K562 (cell line): ENCODE measurements at regions not wholly inside any gene's neighbourhood (a gene's known extent, or its start where the extent isn't known, plus 50 kb on each side); places are given as distances from the start of the nearest gene placed in this dataset.

Source experiments
- ATAC-seq: fragments of 200-7000 bp; cut with Tn5 transposase; 3 replicates; pipeline ENCODE4 v1.9.1; 2020; ENCODE audit warnings: moderate library complexity
- BruUV-seq: library from RNA; stranded (reverse); fragments of 400-500 nt; replicated peaks from 2 replicates; lab custom pipeline; 2021; lab: Mats Ljungman, UMichigan
- CTCF ChIA-PET: fragments of 300-600 bp; formaldehyde crosslinking; extraction: SDS; loops from one replicate; lab custom pipeline; 2021; ENCODE audit warnings: low intra/inter-chr PET ratio; lab: Yijun Ruan, JAX
- POLR2A ChIA-PET: fragments of 300-600, 350-650 bp; sonication (Branson Sonifier 250); formaldehyde crosslinking; extraction: SDS; loops from one replicate; lab custom pipeline; 2021; ENCODE audit warnings: antibody characterized with exemption, inconsistent platforms; lab: Yijun Ruan, JAX
- DNase-seq, 4 experiments: peaks; one replicate each; pipeline versions ENCODE4 v3.0.0 to v3.0.0-alpha.2; 2011 to 2018; ENCODE audit warnings: low spot score in 3 of 4, mixed read lengths in 3 of 4; ENCODE audit errors: extremely low read depth in 1 of 4
- FAIRE-seq: peaks from 2 replicates; lab custom pipeline; 2011; peaks lifted over from hg19 to GRCh38; lab: Jason Lieb, UNC
- H2AFZ ChIP-seq: 2 replicates; pipeline ENCODE4 v1.6.0; 2011; ENCODE audit warnings: low read depth, low read length, control low read depth, inconsistent platforms
- H3K27ac ChIP-seq: fragments of 200-600 bp; 3 replicates; pipeline ENCODE4 v1.8.0; 2011; ENCODE audit warnings: low read depth, mild to moderate bottlenecking, control low read depth, inconsistent platforms, low read length, moderate library complexity, mixed read lengths; ENCODE audit errors: extremely low read depth
- H3K27me3 ChIP-seq, 2 experiments: fragments of 300-600 bp in 1 of 2; 2 replicates in 1 of 2; 3 replicates in 1 of 2; pipeline versions ENCODE4 v1.6.0 to v1.8.0; 2011; ENCODE audit warnings: inconsistent platforms in 2 of 2, low read length in 2 of 2, mild to moderate bottlenecking in 1 of 2, mixed read lengths in 1 of 2, moderate library complexity in 1 of 2; ENCODE audit not compliant: control insufficient read depth in 2 of 2, insufficient read depth in 2 of 2
- H3K36me3 ChIP-seq: fragments of 300-600 bp; 3 replicates; pipeline ENCODE4 v1.8.0; 2011; ENCODE audit warnings: mild to moderate bottlenecking, low read length, inconsistent platforms; ENCODE audit not compliant: control insufficient read depth, insufficient read depth
- H3K4me1 ChIP-seq, 2 experiments: fragments of 200-600 bp in 1 of 2; replicated peaks in 1 of 2; 2 replicates in 1 of 2; 3 replicates in 1 of 2; pipeline versions ENCODE4 v1.5.1 to v1.8.0; 2011; ENCODE audit warnings: inconsistent platforms in 2 of 2, low read length in 2 of 2, mild to moderate bottlenecking in 1 of 2, mixed read lengths in 1 of 2, moderate library complexity in 1 of 2; ENCODE audit not compliant: control insufficient read depth in 2 of 2, insufficient read depth in 2 of 2
- H3K4me2 ChIP-seq: 2 replicates; pipeline ENCODE4 v1.6.1; 2011; ENCODE audit warnings: low read length, control low read depth, inconsistent platforms, mixed read lengths; ENCODE audit not compliant: insufficient read depth
- H3K4me3 ChIP-seq: fragments of 200-600 bp; sonication (generic), shearing (Covaris generic); 2 replicates; pipeline ENCODE4 v1.5.1; 2016; ENCODE audit warnings: control low read depth, inconsistent platforms
- H3K79me2 ChIP-seq: fragments of 200-600 bp; 3 replicates; pipeline ENCODE4 v1.8.0; 2011; ENCODE audit warnings: low read length, inconsistent platforms; ENCODE audit not compliant: control insufficient read depth, insufficient read depth
- H3K9ac ChIP-seq, 2 experiments: 2 replicates each; pipeline versions ENCODE4 v1.6.0 to v1.6.1; 2011; ENCODE audit warnings: low read depth in 2 of 2, low read length in 2 of 2, control low read depth in 1 of 2, inconsistent platforms in 1 of 2, mild to moderate bottlenecking in 1 of 2, mixed read lengths in 1 of 2; ENCODE audit not compliant: insufficient read depth in 1 of 2
- H3K9me1 ChIP-seq: one replicate; pipeline ENCODE4 v1.6.0; 2011; ENCODE audit warnings: inconsistent platforms, mild to moderate bottlenecking, low read length, moderate library complexity; ENCODE audit not compliant: control insufficient read depth, insufficient read depth
- H3K9me3 ChIP-seq: replicated peaks from 2 replicates; pipeline ENCODE4 v1.5.1; 2011; ENCODE audit warnings: low read depth, low read length, inconsistent platforms; ENCODE audit not compliant: control insufficient read depth, insufficient read depth
- H4K20me1 ChIP-seq: replicated peaks from 2 replicates; pipeline ENCODE4 v1.6.1; 2011; ENCODE audit warnings: low read length, inconsistent platforms, mixed read lengths; ENCODE audit not compliant: control insufficient read depth, insufficient read depth
- FOXA3 ChIP-seq, 2 experiments: fragments of 450-650 bp in 1 of 2; sonication (generic) in 1 of 2; formaldehyde crosslinking; IDR thresholded peaks in 1 of 2; conservative IDR thresholded peaks in 1 of 2; 2 replicates each; pipeline versions ENCODE4 v1.4.0 to v1.8.0; 2020 to 2022; ENCODE audit warnings: mild to moderate bottlenecking in 2 of 2, missing genetic modification reagents in 1 of 2
- FOXJ3 ChIP-seq: sonication (generic); formaldehyde crosslinking; IDR thresholded peaks from 2 replicates; pipeline ENCODE4 v1.4.0; 2020; ENCODE audit warnings: mild to moderate bottlenecking, missing genetic modification reagents
- GABPB1 ChIP-seq: sonication (generic); formaldehyde crosslinking; IDR thresholded peaks from 2 replicates; pipeline ENCODE4 v1.8.0; 2022; ENCODE audit warnings: mild to moderate bottlenecking, missing genetic modification reagents
- HEY1 ChIP-seq: fragments of 250-450 bp; sonication (Bioruptor Pico); IDR thresholded peaks from 2 replicates; pipeline ENCODE4 v1.5.0; 2020; ENCODE audit warnings: mild to moderate bottlenecking, moderate library complexity, borderline replicate concordance
- KLF6 ChIP-seq: fragments of 250-450 bp; sonication (Bioruptor Pico); IDR thresholded peaks from 2 replicates; pipeline ENCODE4 v1.4.0; 2020; ENCODE audit warnings: mild to moderate bottlenecking, moderate library complexity, borderline replicate concordance
- MEF2A ChIP-seq: IDR thresholded peaks from 2 replicates; pipeline ENCODE4 v1.6.1; 2011; ENCODE audit warnings: low read depth, mild to moderate bottlenecking, low read length, moderate library complexity; ENCODE audit not compliant: control insufficient read depth
- MEIS2 ChIP-seq: fragments of 450-650 bp; IDR thresholded peaks from 2 replicates; pipeline ENCODE4 v1.6.1; 2014; ENCODE audit warnings: mild to moderate bottlenecking; ENCODE audit not compliant: partially characterized antibody
- PHF8 ChIP-seq: fragments of 200-600 bp; sonication (generic); IDR thresholded peaks from 2 replicates; pipeline ENCODE4 v1.6.1; 2012; ENCODE audit warnings: mixed run types, mild to moderate bottlenecking, inconsistent platforms, low read length, moderate library complexity, borderline replicate concordance
- SMAD1 ChIP-seq: fragments of 150-350 bp; IDR thresholded peaks from 2 replicates; pipeline ENCODE4 v1.6.1; 2014; ENCODE audit warnings: low read length, low read depth; ENCODE audit not compliant: partially characterized antibody
- SP1 ChIP-seq: sonication (generic); formaldehyde crosslinking; IDR thresholded peaks from 2 replicates; pipeline ENCODE4 v1.8.1; 2022; ENCODE audit warnings: mild to moderate bottlenecking, missing genetic modification reagents
- YBX1 ChIP-seq: fragments of 450-650 bp; IDR thresholded peaks from 2 replicates; pipeline ENCODE4 v1.7.1; 2016; ENCODE audit warnings: mild to moderate bottlenecking
- ZNF551 ChIP-seq: fragments of 250-450 bp; sonication (Bioruptor Pico); IDR thresholded peaks from 2 replicates; pipeline ENCODE4 v1.5.0; 2021; ENCODE audit warnings: mild to moderate bottlenecking, moderate library complexity
- WGBS: fragments of 100-300 bp; shearing (Covaris generic); methylation state at CpG from one replicate; pipeline ENCODE4 v1.1.6; 2016; ENCODE audit warnings: low coverage, mixed read lengths; ENCODE audit not compliant: insufficient coverage; ENCODE audit errors: missing lambda C conversion rate; 5-methylcytosine and 5-hydroxymethylcytosine counted together
- in situ Hi-C: fragments of 300-500 bp; cut with MboI; formaldehyde crosslinking; loops from 4 replicates; pipeline ENCODE4 v1.15.0; 2018; ENCODE audit warnings: inconsistent platforms, mixed read lengths
- intact Hi-C: fragments of 100-400 bp; cut with micrococcal nuclease; formaldehyde crosslinking; loops from 2 replicates; pipeline ENCODE4 v1.14.2; 2022
- TF ChIP-seq, protein P1 (sequence below): fragments of 450-650 bp; formaldehyde crosslinking; IDR thresholded peaks from 2 replicates; pipeline ENCODE4 v1.4.0; 2020; ENCODE audit warnings: mild to moderate bottlenecking, moderate library complexity
- TF ChIP-seq, protein P2 (sequence below): conservative IDR thresholded peaks from 2 replicates; pipeline ENCODE4 v1.6.1; 2011; ENCODE audit warnings: low read depth, mild to moderate bottlenecking, low read length; ENCODE audit not compliant: control insufficient read depth
- TF ChIP-seq, protein P3 (sequence below): sonication (generic); formaldehyde crosslinking; IDR thresholded peaks from 2 replicates; pipeline ENCODE4 v1.8.0; 2023; ENCODE audit warnings: mild to moderate bottlenecking, missing genetic modification reagents
- TF ChIP-seq, protein P4 (sequence below): sonication (generic); formaldehyde crosslinking; IDR thresholded peaks from 2 replicates; pipeline ENCODE4 v1.8.0; 2022; ENCODE audit warnings: mild to moderate bottlenecking, missing genetic modification reagents

DNA sequence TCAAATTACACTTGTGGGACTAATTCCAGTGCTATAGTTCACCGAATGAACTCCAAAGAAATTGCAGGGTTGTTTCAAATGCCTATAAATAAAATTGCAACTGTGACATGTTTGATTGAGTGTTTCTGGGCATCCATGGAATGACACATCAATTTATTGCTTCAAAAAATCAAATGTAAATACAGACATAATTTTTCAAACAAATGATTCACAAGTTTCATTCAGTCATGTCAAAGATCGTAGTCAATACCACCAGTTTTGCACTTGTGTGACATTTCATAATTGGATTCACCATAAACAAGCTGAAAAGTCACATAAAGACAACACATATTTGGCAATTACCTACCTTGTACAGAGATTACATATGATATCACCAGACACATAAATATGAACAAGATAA, 350.8 kb downstream of the CDH2 start:
- H3K4me1 ChIP-seq = no peaks in the 10 kb centered on the region
- H3K36me3 ChIP-seq = no peaks in the 10 kb centered on the region
- H3K9me1 ChIP-seq = no peaks in the 10 kb centered on the region
- H3K27me3 ChIP-seq = no peaks in the 10 kb centered on the region
- CTCF ChIA-PET = no interaction called here
- H3K27ac ChIP-seq = no peak overlapping the region
- no peak overlapping the region for H3K4me3 ChIP-seq
- H4K20me1 ChIP-seq = no peaks in the 10 kb centered on the region
- no peaks in the 10 kb centered on the region for H3K9me3 ChIP-seq
- 0% methylated on average over 2 of the region's 2 CpGs for WGBS
- H3K4me2 ChIP-seq = no peak overlapping the region
- no peak for ATAC-seq
- no peak for DNase-seq
- TF ChIP-seq YBX1 (no peak), KLF6 (CRISPR knock-in tag) (no peak), HEY1 (CRISPR knock-in tag) (no peak), FOXJ3 (CRISPR knock-in tag) (no peak), MEIS2 (no peak), SP1 (CRISPR knock-in tag) (no peak), SMAD1 (no peak), GABPB1 (CRISPR knock-in tag) (no peak), FOXA3 (CRISPR knock-in tag; conservative IDR thresholded peaks at IDR 0.05 in 1 of 2, IDR thresholded peaks at IDR 0.05 in 1 of 2) (no peak), MEF2A (no peak), ZNF551 (CRISPR knock-in tag) (no peak), PHF8 (no peak)
- TF ChIP-seq, protein P1, sequence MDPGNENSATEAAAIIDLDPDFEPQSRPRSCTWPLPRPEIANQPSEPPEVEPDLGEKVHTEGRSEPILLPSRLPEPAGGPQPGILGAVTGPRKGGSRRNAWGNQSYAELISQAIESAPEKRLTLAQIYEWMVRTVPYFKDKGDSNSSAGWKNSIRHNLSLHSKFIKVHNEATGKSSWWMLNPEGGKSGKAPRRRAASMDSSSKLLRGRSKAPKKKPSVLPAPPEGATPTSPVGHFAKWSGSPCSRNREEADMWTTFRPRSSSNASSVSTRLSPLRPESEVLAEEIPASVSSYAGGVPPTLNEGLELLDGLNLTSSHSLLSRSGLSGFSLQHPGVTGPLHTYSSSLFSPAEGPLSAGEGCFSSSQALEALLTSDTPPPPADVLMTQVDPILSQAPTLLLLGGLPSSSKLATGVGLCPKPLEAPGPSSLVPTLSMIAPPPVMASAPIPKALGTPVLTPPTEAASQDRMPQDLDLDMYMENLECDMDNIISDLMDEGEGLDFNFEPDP (CRISPR knock-in tag) = no peak
- TF ChIP-seq, protein P2, sequence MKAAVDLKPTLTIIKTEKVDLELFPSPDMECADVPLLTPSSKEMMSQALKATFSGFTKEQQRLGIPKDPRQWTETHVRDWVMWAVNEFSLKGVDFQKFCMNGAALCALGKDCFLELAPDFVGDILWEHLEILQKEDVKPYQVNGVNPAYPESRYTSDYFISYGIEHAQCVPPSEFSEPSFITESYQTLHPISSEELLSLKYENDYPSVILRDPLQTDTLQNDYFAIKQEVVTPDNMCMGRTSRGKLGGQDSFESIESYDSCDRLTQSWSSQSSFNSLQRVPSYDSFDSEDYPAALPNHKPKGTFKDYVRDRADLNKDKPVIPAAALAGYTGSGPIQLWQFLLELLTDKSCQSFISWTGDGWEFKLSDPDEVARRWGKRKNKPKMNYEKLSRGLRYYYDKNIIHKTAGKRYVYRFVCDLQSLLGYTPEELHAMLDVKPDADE = no peak
- TF ChIP-seq, protein P3, sequence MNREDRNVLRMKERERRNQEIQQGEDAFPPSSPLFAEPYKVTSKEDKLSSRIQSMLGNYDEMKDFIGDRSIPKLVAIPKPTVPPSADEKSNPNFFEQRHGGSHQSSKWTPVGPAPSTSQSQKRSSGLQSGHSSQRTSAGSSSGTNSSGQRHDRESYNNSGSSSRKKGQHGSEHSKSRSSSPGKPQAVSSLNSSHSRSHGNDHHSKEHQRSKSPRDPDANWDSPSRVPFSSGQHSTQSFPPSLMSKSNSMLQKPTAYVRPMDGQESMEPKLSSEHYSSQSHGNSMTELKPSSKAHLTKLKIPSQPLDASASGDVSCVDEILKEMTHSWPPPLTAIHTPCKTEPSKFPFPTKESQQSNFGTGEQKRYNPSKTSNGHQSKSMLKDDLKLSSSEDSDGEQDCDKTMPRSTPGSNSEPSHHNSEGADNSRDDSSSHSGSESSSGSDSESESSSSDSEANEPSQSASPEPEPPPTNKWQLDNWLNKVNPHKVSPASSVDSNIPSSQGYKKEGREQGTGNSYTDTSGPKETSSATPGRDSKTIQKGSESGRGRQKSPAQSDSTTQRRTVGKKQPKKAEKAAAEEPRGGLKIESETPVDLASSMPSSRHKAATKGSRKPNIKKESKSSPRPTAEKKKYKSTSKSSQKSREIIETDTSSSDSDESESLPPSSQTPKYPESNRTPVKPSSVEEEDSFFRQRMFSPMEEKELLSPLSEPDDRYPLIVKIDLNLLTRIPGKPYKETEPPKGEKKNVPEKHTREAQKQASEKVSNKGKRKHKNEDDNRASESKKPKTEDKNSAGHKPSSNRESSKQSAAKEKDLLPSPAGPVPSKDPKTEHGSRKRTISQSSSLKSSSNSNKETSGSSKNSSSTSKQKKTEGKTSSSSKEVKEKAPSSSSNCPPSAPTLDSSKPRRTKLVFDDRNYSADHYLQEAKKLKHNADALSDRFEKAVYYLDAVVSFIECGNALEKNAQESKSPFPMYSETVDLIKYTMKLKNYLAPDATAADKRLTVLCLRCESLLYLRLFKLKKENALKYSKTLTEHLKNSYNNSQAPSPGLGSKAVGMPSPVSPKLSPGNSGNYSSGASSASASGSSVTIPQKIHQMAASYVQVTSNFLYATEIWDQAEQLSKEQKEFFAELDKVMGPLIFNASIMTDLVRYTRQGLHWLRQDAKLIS (CRISPR knock-in tag) = no peak
- TF ChIP-seq, protein P4, sequence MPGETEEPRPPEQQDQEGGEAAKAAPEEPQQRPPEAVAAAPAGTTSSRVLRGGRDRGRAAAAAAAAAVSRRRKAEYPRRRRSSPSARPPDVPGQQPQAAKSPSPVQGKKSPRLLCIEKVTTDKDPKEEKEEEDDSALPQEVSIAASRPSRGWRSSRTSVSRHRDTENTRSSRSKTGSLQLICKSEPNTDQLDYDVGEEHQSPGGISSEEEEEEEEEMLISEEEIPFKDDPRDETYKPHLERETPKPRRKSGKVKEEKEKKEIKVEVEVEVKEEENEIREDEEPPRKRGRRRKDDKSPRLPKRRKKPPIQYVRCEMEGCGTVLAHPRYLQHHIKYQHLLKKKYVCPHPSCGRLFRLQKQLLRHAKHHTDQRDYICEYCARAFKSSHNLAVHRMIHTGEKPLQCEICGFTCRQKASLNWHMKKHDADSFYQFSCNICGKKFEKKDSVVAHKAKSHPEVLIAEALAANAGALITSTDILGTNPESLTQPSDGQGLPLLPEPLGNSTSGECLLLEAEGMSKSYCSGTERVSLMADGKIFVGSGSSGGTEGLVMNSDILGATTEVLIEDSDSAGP (CRISPR knock-in tag) = no peak
- TF ChIP-seq, all 486 proteins: peak for 0
- no peak for FAIRE-seq
- Histone ChIP-seq H2AFZ (no peak overlapping the region), H3K79me2 (no peaks in the 10 kb centered on the region), H3K9ac (no peak overlapping the region)
- in situ Hi-C loops = no loop called here
- intact Hi-C loops = no loop called here
- POLR2A ChIA-PET = no interaction called here
- no TSS peak for BruUV-seq
